ENCODE measurements at regions not wholly inside any gene's neighbourhood (a gene's known extent, or its start where the extent isn't known, plus 50 kb on each side); places are given as distances from the start of the nearest gene placed in this dataset.

DNA sequence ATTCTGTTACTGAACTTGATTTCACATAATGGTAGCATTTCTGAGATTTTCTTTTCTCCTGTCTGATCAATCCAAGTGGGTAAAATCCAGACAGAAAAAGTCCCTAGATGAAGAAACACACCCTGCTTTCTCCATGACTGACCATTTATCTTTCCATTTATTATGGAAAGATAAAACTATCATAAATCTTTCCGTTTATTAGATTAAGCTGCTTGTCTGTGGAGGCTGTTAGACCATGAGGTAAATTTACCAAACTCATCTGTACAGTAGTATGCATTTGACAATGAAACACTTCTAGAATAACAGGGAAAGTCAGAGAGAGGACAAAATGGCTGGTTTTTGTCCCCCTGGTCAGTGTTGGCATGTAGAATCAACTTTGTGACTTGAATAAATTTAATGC is 491.2 kb upstream of the SEMA6A start:
- DNase-seq (no peak), ATAC-seq (no peak)

DNA sequence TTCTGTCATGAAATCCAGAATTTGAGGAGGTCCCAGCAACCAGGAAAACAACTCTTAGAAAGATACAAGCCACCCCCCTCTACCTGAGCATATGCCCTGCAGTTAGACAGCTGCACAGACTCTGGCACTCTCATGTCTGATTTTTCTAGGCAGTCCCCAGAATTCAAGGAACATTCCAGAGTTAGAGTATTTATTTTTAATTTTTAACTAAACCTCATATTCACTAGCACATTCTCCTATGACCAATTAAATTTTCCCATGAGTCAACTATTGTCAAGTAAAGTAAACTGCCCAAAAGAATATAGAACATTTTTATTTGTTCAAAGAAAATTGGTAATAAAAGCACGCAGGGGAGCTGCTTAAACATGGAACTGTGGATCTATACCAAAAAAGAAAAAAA is 490.5 kb upstream of the SEMA6A start:
- no peak for ATAC-seq
- DNase-seq, result no peak

DNA sequence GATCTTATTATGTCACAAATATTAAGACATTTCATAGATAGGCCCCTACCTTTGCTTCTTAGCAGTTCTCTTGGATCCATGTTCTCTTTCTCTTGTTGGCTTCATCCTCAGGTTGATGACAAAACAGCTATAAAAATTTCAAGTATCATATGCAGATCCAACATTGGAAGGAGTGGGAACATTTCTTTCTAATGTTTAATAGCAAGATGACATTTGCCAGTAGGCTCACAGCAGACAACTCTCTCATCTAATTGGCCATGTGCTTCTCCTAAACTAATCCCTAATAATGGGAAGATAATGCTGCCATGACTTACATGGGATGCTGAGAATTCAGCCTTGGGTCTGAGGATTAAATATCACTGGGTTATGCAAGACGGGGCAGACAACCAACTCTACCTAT is 485.5 kb upstream of the SEMA6A start:
- no peak for DNase-seq
- no peak for ATAC-seq

DNA sequence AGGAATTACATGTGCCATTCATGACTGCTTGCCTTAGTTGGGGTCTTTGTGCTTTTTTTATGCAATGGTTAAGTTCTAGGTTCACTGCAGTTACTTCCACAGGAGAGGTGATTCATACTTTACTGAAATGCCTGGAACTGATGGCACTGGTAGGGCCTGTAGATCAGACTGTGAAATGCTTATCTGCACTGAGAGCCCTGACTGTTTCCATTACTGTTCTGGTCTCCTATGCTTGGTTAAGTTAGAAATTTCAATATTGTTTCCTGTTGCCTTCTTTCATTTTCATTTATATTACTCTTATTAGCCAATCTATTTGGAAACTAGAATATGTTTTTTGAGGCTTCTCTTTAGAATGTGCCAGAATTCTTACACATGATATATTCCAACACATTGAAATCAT is 484.1 kb upstream of the SEMA6A start:
- ATAC-seq (no peak), DNase-seq (no peak)

DNA sequence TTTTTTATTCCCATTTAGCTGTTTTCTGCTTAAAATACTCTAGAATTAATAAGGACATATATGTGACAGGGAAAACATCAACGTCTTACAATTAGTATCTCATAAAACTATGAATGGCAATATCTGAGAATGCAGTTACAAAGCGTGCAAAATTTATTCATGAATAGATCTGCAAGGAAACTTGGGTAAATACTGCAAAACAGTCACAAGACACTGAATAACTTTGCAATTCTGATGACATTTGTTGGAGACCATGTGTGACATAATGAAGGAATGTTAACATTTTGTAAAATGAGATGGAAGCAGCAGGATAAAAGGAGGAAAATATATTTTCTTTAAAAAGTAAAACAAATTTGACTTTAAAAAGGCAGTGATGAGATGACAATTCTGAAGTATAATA is 480.9 kb upstream of the SEMA6A start:
- no peak for DNase-seq

DNA sequence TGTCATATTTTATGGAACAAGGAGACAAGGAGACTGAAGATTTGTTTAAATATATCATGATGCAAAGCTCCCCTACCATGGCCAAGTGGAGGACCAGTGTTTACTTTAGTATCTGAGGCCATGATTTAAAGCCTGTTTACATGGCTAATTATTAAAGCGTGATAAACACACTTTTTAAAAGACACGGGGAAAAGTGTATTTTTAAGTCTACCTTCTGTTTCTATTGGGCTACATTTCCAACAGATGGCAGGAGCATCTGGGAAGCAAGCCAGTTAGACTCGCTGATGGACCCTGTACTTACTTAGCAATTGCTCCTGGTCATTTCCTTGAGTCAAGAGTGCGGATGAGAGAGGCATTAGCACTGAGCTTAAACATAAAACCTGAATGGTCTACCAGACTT is 480.3 kb upstream of the SEMA6A start:
- no peak for ATAC-seq
- DNase-seq, result no peak

More for the DNA sequence above, 480.9 kb upstream of the SEMA6A start:
- ATAC-seq, result no peak

DNA sequence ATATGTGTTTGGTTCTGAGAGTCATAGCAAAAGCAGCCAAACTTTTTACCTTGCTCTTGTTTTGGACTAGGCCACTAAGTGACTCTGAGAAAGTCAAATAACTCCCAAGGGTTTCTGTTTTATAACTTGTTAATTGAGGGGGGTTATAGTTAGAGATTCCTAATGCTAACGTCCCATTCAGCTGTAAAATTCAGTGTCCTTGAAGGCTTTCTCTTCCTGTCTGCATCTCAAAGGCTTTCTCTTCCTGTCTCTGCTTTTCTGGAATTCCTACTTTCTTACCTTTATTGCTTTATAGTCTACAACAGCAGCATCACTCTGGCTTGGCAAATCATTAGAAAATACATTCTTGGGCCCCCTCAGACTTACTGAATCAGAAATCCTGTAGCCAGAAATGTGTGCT is 479.5 kb upstream of the SEMA6A start:
- DNase-seq (no peak), ATAC-seq (no peak)

DNA sequence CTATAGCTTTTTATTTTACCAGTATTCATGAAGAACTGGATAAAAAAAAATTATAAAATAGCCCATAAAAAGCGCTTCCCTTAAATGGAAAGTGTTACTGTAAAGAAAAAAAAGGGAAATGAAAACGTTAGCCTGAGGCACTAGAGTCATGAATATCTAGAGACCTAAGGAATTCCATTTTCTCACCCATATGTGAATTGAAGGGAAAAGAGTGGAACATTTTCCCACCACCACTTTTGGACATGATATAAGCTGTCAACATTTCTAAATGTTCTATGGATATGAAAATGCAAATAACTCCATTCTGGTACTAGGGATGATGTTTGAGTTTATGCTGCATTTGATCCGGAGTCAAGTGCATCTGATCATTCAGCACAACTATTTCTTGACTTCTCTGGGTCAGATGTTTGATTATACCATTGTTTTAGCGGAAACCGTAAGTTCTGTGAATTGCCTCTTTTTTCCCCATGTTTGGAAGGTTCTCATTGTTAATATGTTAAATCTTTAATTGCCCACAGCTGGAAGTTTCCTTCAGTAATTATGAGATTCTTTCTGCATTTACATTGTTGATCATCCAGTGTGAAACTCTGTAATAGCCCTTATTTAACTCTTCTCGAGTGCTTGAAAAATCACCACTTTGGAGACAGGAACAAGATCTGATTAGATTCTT is 467.4 kb upstream of the SEMA6A start:
- no peak for ATAC-seq

DNA sequence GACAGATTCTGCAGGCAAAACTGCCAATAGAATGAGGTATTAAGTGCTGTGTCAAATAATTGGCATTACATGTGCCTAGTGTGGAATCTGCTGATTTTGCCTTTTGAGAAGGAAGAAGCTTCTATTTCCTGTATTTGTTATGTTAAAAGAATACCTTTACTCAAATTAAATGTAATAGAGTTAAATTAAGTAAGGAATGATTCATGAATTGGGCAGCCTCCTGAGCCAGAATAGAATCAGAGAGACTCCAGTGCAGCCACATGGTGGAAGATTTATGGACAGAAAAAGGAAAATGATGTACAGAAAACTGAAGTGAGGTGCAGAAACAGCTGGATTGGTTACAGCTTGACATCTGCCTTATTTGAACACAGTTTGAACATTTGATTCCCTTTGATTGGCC is 464.4 kb upstream of the SEMA6A start:
- ATAC-seq (no peak), DNase-seq (no peak)

More for the DNA sequence above, 467.4 kb upstream of the SEMA6A start:
- no peak for DNase-seq

DNA sequence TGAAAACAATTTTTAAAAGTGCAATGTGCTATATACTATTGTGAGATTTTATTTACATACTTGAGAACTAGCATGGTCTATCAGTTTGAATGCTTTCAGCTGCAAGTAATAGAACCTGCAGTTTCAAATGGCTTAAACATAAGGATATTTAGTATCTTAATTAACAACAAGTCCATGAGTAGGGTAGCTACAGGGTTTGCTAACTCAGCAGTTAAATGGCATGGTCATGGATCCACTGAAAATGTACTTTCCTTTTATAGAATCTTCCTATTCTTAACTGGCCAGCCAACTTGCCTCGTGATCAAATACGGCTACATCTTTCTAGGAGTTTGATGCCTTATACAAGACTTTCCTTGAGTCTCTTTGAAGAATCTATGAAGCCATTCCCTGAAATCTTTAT is 452.8 kb upstream of the SEMA6A start:
- ATAC-seq (no peak), DNase-seq (no peak)

DNA sequence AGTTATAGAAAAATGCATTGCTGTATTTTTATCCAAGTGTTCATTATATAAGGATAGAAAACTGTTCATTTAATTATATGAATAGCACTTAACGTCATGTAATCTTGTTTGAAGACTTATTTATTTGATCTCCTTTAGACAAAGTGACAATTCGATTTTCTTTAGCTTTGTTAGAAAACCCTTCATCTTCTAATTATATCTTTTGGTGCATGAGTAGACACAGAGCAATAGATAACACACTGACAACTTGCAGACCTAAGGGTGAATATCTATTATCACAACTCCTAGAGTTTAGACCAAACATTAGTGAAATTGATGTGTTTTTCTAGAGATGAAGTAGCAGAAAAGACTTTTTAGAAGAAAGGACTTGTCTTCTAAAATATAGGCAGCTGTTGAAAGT is 446.4 kb upstream of the SEMA6A start:
- no peak for ATAC-seq
- DNase-seq, result no peak

DNA sequence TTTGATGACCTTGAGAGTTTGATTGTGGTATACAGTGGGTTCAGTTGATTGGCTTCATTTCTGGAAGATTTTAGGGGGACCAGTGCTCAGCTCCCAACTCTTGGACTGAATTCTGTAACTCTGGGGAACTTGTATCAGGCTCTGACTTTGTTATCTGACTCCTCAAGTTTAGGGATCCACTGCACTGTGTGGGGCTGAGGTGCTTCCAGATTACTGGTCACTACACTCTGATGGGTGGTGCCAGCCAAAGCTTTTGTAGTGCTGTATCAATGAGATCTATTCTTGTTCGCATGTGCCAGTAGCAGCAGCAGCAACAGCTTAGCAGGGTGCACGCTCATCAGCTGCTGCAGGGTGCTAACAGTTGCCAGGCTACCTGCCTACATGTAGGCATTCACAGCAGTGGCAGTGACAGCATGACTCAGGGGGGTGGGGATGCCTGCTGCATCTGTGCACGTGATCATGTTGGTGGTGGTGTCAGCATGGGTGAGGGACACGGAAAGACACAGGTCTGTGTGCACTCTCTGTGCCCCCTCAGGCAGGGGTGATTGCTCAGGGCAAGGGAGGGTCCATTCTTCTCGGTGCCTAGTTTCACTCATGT is 438.8 kb upstream of the SEMA6A start:
- DNase-seq (no peak), ATAC-seq (no peak)

DNA sequence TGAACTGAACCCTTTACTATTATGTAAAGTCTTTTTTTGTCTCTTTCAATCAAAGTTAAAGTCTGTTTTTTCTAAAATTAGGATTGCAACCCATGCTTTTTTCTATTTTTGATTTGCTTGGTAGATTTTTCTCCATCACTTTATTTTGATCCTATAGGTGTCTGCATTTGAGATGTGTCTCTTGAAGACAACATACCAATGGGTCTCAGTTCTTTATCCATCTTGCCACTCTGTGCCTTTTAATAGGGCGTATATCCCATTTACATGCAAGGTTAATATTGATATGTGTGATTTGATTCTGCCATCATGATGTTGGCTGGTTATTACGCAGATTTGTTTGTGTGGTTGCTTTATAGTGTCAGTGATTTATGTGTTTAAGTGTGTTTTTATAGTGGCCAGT is 436.0 kb upstream of the SEMA6A start:
- DNase-seq (no peak), ATAC-seq (no peak)

DNA sequence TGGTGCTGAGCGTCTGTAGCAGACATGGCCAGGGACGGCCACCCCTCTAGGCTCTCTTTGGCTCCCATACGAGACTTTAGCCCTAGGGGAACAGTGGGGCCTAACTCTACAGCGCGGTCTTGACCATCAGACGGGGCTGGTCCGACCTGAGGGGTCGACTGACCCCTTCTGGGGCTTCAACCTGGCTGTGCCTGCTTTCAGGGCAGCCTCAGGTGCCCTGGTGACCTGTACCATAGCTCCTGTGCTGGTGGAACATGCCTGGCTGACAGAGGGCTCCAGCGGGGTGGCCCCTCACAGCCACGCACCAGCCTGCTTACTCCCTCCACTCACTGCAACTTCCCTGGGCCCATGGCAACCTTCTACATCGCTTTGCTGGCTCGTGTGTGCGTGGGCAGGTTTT is 423.4 kb upstream of the SEMA6A start:
- ATAC-seq (no peak), DNase-seq (no peak)

DNA sequence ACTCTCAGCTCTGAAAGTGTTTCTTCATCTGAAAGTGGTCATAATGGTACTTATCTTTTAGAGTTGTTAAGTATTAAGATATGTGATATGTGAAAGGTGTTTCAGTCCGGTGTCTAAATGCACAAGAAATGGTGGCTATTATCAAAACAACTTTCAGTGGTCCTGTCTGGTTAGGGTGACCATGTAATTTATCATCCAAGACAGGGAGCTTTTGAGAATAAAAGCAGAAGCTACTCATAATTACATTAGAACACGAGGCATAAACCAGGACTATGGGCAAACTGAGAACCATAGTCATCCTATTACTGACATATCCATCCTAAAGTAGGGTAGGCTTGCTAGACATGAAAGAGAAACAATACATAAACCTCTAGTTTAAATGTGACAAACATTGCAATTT is 418.1 kb upstream of the SEMA6A start:
- DNase-seq (no peak), ATAC-seq (no peak)

DNA sequence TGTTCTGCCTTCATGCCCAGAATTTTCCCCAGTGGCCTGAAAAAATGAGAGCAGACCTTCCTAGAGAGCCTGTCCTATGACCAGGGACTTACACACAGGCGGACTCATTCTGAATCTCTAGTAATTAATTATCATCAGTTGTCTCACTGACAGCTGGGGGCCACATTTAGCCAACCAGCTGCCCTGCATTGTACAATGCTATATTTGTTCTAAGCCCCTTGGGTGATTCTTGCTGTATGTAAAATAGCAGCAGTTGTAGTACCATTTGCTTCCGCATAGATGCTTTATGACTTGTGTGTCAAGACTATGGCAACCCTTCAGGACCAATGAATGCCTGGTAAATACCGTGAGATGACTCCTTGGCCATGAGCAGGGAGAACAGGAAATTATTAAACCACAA is 415.4 kb upstream of the SEMA6A start:
- DNase-seq, result no peak
- ATAC-seq, result no peak

DNA sequence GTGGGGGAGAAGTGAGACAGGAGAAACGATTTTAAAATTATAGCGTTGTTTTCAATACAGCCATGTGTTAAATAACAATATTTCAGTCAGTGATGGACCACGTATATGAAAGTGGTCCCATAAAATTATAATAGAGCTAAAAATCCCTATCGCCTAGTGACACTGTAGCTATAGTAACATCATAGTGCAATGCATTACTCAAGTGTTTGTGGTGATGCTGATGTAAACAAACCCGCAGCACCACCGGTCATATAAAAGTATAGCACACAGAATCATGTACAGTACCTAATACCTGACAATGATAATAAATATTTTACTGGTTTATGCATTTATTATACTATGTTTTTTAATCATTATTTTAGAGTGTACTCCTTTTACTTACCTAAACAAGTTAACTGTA is 407.4 kb upstream of the SEMA6A start:
- ATAC-seq (no peak), DNase-seq (no peak)

DNA sequence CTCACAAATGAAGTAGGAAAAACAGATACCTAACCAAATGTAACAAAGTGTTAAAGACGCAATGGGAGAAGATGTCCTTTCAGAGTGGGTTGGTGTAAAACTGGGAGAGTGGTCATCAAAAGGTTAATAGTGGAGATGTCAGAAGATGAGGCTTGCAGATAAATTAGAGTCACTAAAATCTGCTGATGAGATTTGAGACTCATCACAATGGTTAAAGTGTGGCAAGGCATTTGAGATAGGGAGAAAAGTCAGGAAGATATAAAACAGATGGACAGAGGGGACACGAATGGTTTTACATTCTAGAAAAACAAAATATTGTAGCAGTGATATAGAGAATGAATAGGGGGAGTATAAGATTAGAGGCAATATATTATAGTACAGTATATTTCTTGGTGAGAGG is 406.0 kb upstream of the SEMA6A start:
- ATAC-seq (no peak), DNase-seq (no peak)

DNA sequence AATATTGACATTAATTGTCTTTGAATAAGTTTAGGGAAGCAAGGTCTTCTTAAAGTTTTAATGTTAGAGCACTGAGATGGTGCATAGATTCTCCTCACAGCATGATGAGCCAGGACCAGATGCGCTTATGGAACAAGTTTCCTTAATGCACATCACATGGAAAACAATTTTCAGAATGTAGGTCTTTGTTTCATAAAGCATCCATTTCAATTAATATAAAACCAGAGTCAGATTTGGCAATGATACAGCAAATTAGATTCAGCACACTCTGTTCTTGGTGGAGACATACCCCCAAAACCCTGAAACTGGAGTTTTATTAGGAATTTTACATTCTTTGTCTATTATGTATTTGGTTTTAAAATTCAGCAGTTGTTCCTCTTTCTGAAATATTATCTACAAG is 402.1 kb upstream of the SEMA6A start:
- no peak for DNase-seq
- ATAC-seq, result no peak

DNA sequence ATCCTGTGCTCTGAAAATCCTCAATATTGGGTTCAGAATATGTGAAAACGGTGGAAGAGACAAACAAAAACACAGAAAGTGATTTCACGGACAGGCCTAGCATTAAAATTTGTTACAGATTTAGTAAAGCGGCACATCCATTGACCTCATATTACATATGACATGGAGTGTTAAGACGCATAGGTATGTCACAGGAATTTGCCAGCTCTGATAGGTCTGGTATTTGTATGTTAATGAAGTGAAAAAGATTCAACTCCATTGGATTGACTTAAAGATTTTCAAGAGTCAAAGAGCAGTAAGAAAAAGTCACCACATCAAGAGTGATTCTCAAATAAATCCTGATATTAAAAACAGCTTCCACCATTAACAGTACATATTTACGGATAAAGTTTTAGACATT is 396.5 kb upstream of the SEMA6A start:
- ATAC-seq, result no peak
- DNase-seq, result no peak

DNA sequence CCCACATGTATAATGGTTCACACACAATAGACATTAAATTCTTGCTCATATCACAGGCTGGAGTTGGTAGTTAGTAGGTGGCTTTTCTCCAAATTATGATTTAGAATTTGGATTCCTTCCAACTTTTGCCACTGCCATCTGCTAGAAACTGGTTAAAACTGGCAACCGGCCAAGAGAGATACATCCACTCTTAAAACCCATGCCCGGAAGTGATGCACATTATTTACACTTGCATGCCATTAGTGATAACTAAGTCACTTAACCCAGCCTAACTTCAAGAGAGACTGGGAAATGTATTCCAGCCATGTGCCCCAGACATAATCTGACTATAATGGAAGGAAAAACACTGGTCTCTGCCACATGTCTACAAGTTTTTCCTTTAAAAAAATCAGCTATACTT is 395.7 kb upstream of the SEMA6A start:
- DNase-seq (no peak), ATAC-seq (no peak)

DNA sequence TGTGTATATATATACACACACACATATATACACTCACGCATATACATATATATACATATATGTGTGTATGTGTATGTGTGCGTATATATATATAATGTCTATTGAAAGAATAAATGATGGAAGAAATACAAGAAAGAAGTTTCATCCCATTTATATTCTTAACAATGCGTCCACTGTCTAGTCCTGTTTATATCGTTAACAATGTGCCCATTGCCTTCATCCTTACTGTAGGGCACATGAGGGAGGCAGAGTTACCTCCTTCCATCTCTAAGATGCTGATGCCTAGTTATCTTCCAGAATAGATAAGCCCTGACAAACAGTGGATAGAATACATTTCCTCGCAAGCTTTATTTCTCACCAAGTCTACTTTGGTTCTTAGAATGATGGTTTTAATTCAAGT is 389.8 kb upstream of the SEMA6A start:
- ATAC-seq, result no peak

DNA sequence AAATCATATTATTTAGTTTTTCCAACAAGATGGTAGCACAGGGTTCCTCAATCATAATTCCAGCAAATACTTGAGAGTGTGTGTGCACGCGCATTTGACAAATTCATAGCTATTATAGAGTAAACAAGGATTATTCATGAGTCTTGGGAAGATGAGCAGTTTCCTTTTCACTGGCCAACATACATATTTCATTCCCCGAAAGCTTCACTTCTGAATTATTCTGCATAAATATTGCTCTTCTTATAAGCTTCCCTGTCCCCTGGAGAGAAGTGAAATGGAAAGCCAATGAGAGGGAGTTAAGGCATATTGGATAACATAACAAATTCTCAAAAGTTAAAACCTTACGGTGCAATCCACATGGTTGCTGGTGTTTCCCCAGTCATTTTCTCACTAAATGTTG is 386.4 kb upstream of the SEMA6A start:
- DNase-seq (no peak), ATAC-seq (no peak)

More for the DNA sequence above, 389.8 kb upstream of the SEMA6A start:
- DNase-seq, result no peak

DNA sequence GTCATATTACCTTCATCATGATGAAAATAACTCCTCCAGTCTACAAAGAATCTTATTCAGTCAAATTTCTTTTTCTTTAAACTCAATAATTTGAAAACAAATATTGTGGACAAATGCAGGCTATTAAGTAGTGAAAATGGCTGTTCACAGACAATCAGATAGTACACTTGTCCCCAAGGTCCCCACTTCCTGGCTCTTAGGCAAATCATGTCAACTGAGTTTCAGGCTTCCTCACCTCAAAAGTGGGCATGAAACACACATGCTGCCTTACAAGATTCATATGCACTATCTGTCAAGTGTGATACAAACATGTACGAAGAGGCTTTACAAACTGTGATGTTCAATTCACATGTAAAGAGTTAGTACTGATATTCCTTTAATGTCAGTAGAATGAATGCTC is 385.2 kb upstream of the SEMA6A start:
- no peak for DNase-seq
- no peak for ATAC-seq

Data from stimulated activated naive CD8-positive, alpha-beta T cell treated with anti-CD3 and anti-CD28 coated beads, Interleukin-15, Interleukin-2, amounts not matched to agents 100 U/mL and 50 U/mL, for 24 hours (primary cell).